DMS53 (cell line): ENCODE measurements at regions not wholly inside any gene's neighbourhood (a gene's known extent, or its start where the extent isn't known, plus 50 kb on each side); places are given as distances from the start of the nearest gene placed in this dataset.

Experiments
- DNase-seq: peaks from one replicate; lab custom pipeline; 2025; lab: John Stamatoyannopoulos, UW

DNA sequence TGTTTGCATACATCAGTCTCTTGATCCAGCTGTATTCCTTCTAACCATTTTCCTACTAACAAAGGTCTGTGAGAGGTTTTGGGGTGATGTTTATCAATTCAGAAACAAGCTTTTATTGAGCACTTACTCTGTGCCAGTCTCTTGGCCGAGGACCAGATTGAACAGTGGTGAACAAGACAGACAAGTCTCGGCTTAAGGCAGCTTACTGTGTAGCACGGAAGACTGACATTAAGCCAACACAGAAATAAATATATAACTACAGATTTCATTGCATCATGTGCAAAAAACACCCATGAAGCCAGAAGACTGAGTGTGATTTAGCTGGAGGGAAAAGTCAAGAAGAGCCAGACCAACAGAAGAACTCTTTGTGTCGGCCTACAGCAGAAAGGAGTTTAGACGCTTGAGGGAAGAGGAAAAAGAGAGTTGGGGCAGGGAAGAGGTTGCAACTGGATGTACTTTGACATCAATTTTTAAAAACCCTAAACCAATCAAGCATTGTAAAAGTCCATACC, 549.6 kb upstream of the CITED2 start:
- no peak for DNase-seq

DNA sequence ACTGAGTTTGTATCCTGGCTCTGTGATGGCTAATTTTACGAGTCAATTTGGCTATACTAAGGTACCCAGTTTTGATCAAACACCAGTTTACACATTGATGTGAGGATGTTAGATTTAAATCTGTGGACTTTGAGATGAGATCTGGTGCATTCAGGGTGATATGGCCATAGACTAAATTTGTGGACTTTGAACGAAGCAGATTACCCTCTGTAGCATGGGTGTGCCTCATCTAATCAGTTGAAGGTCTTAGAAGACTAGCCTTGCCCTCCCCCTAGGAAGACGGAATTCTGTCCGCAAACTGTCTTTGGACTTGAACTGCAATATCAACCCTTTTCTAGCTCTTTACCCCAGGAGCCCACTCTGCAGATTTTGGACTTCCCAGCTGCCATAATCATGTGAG, 547.8 kb upstream of the CITED2 start:
- no peak for DNase-seq

DNA sequence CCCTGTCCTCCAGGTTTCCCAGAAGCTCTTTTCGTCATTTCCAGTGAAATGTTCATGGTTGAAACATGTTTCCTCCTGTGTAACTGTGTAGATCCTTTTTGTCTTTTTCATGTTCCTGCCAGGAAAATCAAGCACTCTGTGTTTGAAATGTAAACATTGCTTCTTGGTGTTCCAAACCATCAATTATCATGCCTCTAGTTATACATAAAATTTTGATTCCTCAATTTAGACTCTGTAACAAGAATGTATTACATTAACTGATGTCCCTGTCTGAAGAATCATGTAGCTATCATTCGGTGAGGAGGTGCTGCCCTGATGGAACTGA, 546.3 kb upstream of the CITED2 start:
- no peak for DNase-seq

DNA sequence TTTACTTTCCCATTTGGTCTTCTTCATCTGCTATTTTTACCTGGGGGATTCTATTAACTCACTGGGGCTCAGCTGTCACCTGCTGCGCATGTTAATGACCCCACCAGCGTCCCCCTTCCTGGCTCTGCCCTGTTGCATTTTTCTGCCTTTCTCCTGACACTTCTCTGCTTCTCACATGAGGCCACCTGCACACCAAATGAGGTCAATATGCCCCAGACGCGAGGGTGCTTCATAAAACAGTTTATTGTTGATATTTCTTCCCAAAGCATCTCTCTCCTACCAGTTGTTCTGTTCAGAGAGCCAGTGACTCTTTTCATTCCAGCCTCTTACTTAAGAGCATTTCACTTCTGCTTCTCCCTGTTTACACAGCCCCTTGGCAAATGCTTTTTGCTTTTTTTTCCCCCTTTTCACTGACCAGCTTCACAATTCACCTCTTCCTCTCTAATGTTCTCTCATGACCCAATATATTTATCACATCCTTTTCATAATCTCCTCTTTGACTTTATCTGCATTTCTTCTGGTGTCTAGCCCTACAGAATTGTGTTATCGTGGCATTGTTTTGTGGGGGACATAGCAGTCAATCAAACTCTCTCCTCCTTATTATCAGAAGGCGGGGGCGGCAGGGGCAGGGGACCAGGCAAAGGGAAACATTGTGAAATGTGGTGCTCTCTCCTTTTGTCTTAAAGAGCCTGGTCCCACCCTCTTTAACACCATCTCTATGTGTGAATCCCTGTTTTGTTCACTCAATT, 545.8 kb upstream of the CITED2 start:
- DNase-seq = peak; percentile 1

DNA sequence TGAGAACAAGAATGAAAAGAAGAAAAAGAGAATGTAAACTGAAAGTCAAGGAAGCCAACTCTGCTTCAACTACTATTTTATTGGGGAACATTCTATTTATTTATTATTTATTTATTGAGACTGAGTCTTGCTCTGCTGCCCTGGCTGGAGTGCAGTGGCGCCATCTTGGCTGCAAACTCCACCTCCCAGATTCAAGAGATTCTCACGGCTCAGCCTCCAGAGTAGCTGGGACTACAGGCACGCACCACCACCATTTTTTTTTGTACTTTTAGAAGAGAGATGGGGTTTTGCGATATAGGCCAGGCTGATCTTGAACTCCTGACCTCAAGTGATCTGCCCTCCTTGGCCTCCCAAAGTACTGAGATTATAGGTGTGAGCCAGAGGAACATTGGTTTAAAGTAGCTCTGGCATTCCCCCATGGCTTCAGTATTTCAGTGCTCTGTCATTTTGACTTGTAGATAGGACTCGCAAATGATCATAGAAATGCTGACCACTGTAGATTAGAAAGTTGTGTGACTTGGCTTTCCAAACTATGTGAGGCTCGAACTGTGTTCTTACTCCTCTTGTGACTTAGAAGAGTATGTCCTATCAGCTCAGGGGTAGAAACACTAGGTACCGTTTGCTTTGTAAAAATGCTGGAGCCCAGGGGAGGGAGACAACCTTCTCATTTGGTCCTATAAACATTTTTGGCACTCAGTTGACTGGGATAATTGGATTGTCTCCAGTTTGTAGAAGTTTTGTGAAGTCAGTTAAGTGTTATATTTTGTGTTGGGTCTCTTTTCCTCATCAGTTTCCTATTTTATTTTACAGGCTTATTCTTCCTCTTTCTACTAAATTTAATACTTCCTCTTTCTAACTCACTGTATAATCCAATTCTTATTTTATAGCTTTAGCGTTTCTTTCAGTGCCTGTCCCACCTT, 544.9 kb upstream of the CITED2 start:
- DNase-seq = no peak

DNA sequence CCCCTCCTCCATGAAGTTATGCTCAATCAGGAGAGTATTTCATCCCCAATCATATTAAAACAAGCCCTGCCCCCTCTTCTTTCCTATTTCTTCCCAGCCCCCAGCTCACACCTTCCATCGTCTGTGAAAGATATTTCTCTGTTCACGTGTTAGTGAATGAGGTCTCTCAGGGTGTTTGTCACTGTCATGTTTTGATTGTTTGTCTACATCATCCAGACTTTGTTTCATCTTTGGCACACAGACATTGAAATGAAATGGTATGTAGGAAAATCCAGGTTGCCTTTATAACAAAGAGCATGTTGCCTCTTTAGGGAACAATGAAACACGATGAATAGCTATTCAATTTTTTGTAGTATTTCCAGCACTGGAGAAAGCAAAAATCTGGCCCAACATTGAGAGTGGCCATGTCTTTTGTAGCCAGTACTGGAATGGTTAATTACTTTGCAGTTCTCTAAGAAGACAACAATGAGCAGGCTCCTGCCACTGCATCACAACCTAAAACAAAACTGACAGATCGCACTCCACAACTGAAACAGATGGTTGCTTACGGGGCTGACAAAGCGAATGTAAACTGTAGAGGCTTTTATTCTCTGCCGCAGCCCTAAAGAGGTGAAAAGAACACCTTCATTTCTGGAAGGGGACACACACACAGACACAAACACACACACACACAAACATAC, 543.6 kb upstream of the CITED2 start:
- no peak for DNase-seq

DNA sequence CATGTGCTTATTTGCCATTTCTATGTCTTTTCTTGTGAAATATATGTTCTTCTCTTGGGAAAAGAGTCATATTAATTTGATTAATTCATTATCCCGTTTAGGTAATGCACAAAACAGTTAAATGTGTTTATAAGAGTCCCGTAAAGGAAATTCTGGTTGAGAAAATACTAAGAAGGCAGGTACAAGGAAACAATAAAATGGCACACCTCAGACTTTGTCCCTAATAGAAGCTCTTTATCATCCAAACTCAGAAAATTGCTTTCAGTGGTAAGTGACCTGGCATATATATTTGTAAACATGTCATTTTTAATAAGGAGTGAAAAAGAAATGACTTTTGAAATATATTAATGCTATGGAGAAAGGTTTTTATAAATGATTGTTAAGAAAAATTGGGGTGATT, 540.5 kb upstream of the CITED2 start:
- no peak for DNase-seq

DNA sequence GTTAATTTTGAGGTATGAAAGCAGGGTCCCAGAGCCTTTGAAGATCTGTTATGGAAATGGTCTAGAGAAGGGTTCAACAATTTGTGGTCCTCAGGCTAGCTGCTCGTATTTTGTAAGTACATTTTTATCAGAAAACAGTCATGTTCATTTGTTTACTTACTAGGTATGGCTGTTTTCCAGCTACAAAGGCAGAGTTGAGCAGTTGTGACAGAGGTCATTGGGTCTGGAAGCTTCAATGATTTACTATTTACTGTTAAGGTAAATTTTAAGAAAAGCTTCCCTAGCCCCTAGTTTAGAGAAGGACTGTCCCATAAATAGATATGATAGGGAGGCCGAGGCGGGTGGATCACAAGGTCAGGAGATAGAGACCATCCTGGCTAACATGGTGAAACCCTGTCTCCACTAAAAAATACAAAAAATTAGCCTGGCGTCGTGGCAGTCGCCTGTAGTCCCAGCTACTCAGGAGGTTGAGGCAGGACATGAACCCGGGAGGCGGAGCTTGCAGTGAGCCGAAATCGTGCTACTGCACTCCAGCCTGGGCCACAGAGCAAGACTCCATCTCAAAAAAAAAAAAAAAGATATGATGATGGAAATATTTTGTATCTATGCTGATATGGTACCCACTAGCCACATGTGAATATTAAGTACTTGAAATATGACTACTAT, 538.4 kb upstream of the CITED2 start:
- peak; percentile 1 for DNase-seq

DNA sequence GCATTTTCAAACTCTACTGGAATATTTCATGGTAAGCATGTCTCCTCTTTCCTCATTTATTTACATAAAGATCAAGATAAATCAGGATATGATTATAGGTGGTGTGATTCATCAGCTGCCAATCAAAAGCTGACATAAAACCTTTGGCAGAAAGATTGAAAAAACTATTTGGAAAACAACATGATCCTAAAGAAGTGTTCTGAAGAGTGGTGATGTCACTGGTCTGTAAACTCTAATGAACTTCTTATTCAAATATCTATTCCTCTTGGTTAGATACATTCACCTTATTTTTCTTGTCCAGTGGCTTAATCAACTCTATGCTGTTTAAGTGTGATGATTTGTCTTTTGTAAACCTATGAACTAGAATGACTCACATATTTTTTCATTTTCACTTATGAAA, 535.5 kb upstream of the CITED2 start:
- peak; percentile 64 for DNase-seq

DNA sequence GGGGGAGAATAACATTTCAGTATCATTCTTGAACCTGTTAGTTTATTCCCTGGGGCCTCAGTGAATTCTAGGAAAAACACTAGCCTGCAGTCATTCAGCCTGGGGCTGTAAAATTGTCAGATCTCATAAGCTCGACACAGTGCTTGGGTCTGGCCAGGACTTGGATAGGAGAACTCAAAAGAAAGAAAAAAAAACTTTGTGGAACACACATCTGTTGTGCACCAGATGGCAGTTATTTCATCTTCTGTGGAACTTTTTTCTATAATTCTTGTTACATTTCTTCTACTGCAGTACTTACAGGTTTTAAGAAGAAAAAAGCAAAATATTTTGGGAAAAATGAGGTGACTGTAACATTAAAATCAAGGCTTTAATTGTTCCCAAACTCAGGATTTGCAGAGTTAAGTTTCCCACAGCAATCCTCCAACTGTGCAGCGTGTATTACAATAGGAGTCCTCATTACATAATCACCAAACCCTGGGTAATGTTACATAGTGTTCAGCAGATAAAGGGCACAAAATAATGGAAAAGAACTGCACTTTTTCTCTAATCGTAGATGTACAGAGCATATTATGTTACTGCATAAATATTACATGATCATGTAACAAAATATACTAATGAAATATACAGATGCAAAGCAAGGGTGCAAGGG, 531.1 kb upstream of the CITED2 start:
- no peak for DNase-seq

DNA sequence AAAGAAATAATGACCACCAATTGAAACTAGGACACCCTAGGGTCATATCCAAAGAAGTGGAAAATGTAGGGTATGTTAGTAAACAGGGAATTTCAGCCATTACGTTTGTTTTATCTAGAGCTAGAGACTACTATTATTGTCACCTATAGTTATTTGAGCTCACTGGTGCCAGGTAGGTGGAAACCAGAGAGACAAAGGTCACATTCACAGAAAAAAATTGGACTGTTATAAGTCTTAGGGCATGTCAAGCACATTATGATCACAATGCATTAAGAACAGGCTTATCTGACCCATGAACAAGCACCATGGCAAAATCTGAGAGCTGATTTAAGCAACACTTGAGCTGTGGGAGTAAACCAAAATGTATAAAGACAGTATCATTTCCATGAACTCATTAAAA, 530.1 kb upstream of the CITED2 start:
- no peak for DNase-seq

DNA sequence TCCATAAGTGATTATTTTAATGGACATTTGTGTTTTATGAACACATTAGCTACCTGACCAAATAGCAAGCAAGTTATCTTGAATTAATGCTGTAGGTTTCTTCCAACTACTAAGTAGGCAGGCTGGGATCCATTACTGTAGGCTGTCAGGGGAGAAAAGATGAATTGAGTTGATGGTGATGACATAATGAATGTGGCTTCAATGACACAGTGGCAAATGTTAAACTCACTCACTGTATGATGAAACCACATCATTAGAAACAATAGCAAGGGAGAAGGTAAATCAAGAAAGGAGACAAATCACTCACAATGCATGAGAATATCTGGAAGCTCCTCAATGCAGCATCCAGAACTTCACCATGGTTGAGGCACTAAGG, 529.7 kb upstream of the CITED2 start:
- no peak for DNase-seq

DNA sequence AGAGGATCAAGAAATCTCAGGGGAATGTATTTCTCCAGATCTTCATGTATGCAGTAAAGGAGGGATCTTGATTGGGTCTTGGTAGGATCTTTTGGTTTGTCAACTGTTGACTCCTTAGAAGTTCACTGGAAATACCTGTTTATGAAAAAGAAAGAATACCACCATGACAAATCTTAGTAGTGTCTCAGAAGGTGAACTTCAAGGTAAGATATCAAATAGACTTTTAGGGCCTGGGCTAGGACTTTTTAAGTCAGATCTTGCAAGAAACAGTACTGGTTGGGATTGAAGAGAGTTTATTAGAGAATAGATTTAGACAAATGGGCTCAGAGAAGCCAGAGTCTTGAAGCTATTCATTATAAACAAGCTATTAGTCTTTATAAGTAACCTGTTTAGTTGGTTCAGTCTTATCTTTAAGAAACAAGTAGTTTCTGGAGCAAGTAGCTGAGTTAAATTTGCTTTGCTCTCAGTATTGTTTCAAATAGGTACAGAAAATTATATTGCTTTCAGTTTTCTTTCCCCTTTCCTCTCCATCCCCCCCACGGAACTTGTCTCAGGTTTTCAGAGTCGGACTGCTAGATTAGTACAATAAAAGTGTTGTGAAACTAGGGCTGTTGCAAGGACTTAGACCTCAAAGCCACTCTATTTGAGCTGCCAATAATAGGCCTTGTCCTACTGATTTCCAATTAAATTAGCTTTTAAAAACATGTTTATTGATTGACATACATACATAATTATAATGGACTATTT, 529.1 kb upstream of the CITED2 start:
- no peak for DNase-seq

DNA sequence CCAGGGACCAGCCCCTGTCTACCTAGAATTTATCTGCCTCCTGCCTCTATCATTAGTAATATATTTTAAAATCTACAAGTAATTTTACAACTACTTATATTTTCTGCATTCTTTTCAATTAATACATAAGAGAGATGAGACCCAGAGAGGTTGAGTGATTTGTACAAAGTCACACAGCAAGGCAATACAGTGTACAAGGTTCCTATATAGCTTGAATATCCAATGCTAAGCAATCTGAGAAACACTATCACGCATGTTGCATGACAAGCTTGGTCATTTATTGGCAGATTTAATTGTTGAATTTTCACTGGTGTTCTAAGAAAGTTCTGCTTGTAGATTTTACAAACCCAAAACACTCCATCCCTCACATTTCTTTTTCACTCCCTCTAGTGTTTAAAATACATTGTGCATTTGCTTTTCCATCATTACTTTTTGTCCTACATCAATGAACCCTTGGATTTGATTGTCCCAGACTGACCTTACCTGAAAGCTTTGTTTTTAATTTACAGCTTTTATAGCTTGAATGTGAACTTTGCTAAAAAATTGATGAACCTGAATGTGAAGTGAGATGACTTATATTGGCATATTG, 520.9 kb upstream of the CITED2 start:
- no peak for DNase-seq

DNA sequence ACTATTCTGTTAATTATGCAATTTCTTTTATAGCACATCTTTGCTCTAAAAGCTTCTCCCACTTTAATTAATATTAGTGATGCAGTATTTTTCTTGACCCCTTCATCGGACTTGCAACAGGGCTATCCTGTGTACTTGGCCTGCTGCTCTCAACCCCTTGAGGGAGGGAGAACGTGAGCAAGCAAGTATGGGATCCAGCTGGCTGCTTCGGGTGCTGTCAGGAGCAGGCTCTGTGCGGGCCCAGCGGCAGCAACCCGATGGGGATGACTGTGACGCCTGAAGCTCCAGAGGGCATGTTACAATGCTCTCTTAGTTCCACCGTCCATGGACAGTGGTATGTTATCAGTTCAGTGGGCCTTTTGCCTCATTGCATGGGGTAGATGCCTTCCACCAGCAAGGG, 519.8 kb upstream of the CITED2 start:
- no peak for DNase-seq

DNA sequence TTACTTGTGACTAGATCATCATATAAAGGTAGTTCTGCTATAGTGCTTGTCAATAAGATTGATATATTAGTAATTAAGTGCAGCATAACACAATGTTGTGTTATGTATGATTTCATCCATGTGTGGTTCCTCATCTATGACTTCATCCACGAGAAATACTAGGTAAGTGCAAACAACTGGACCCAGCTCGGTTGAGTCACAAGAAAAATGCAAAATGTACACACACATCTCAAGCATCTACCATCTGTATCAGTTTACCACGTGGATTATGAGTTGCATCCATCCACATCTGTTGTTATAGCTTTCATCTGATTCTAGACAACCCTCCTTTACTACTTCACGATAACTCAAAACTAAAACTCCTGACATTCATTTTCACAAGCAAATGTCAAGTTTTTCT, 517.0 kb upstream of the CITED2 start:
- DNase-seq = peak; percentile 63

DNA sequence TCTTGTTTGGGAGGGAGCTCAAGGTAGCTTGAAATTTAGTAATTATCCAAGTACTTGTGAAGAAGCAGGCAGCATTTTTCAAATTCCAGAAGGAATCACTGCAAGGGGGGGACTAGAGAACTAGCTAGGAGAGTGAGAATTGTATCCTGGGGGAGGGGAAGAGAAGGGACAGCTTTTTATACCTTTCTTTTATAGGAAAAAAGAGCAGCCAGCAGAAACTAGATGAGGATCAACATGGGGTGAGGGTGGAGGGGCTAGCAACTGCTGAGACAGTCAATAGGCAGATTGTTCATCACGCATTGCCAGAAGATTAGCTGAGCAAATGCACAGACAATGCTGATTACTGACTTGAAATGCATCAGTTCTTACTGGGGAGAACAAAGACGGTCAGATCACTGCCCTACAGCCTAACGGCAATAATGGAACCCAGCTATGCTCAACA, 514.3 kb upstream of the CITED2 start:
- DNase-seq = no peak

DNA sequence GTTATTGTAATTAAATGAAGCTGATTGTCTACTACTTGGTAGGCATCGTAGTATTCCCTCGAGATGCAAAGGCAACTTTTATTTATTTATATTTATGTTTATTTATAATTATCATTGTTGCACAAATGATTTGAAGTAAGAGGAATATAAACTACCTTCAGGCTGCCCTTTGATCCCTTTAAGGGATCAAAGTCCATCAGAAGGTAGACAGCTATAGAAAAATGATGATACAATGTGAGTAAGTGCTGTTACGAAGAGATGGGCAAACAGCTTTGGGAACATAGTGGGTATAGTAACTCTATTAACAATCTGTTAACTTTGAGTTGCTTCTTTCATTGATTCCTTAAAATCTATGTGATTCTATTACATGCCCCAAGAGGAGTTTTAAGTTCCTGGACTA, 512.8 kb upstream of the CITED2 start:
- DNase-seq = peak; percentile 2

DNA sequence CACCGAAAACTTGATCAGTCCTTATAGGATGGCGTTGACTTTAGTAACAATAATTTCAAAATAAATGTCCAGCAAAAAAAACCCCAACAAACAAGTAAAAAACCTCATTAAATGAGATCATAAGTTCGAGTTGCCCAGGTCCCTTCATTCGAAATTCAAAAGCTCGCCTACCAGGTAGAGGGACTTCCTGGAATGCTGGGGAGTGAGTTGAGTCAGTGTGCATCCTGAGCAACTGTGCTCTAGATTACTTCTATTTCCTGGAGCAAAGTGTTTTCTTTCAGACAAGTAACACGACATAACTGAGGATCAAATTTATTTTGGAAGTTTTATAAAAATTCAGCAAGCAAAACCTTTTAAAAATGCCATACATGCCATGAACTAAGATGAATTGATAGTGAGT, 511.9 kb upstream of the CITED2 start:
- no peak for DNase-seq

DNA sequence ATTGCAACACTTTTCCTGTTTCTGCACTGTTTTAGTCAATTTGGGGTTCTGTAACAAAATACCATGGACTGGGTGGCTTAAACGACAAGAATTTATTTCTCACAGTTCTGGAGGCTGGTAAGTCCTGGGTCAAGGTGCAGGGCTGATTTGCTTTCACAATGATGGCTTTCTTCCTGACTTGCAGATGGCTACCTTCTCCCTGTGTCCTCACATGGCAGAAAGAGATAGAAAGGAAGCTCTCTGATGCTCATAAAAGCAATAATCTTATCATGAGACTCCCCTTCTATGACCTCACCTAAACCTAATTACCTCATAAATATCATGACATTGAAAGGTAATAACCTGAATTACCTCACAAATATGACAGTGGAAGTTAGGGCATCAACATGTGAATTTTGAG, 511.5 kb upstream of the CITED2 start:
- DNase-seq = no peak

DNA sequence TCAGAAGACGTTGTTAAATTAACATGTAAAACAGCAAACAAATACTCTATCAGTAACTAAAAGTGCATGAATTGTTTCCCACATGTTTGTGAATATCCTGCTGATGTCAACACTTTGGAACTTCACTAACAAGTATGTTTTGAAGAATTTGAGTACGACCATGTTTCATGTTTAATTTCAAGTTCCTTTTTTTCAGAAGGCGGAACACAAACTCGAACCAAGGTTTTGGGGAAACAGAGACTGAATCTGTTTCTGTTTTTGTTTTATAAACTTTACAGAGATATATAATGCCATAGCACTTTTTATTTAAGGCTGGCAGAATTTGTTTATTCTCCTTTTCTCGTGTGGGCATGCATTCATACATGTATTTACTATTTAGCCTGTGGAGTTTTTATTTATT, 509.3 kb upstream of the CITED2 start:
- DNase-seq = no peak
